ENCODE measurements at regions not wholly inside any gene's neighbourhood (a gene's known extent, or its start where the extent isn't known, plus 50 kb on each side); places are given as distances from the start of the nearest gene placed in this dataset.
"Not testable (repeated sequence)": the region's sequence is repeated elsewhere in the genome, so short reads cannot be mapped to it uniquely, and the experiment has no call there.

DNA sequence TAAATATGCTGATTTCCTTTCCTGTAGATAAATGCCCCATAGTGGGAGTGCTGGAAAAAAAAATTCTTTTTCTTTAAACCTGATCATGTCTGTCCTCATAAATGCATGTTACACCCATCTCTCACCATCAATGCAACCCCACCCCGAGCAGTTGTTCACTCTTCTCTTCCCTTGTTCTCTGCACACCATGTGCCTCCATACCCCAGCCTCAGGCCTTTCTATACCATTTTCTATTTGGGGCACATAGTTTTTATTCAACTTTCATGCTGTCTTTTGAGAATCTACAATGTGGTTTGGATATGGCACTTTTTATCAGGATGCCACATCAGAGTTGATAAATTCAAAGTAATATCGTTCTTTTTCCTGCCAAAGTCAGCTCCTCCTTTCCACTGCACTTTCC, 202.6 kb downstream of the POTED start:
- not testable (repeated sequence) for H3K36me3 Mint-ChIP-seq, H3K9me3 Mint-ChIP-seq, H3K27ac Mint-ChIP-seq, H3K27me3 Mint-ChIP-seq, H3K4me3 Mint-ChIP-seq, H3K4me1 Mint-ChIP-seq

DNA sequence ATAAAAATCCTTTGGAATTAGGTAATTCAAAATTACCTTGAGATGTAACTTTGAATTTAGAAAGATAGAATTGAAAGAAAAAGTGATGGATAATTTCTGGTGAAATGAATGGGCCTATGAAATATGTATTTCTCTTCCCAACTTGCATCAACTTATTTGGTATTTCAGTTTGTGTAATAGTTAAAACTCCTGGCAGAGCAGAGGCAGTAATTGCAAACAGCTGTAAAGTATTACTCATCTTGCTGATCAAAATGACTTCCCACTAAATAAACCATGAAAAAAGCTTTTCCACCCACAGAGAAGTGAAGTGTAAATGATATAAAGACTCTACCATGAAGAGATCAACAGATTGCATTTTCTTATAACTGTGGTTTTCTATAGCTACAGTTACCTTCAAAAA, 201.0 kb downstream of the POTED start:
- H3K4me3 Mint-ChIP-seq, H3K27ac Mint-ChIP-seq, H3K9me3 Mint-ChIP-seq, H3K36me3 Mint-ChIP-seq, H3K27me3 Mint-ChIP-seq, H3K4me1 Mint-ChIP-seq: not testable (repeated sequence)

DNA sequence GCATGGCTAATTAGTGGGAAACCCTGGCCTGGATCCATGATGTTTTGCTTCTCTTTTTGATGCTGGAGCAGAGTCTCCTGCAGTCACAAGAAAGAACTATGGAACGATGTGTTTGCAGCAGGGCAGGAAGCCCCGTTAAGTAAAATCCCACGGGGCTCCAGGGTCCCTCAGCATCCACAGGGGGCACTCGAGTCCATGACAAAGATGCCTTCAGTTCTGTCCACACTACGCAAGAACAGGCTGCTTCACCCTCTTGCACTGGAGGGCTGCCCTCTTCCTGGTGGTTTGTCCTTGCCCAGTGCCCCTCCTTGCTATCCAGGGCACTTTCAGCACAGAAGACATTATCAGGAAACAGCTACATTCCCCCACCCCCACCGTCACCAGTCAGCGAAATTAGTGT, 196.9 kb downstream of the POTED start:
- H3K4me1 Mint-ChIP-seq, H3K4me3 Mint-ChIP-seq, H3K9me3 Mint-ChIP-seq, H3K27ac Mint-ChIP-seq, H3K36me3 Mint-ChIP-seq, H3K27me3 Mint-ChIP-seq: not testable (repeated sequence)

DNA sequence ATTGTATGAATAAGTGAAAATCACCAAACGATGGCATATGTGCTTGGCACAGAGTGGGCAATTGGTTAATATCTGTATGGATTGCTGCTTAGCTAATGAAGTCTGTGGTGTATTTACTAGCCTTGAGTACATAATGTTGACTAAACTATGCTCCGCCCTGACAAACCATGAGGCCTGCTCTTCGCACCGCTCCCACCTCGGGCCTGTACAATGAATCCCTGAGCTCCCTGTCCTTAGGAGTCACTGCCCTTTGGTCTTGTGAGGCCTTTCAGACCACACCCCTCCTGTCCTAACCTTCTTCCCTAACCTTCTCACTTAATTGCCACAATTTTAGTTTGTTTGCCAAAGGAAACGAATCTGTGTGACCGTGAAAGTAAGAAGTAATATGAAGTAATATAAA, 193.2 kb downstream of the POTED start:
- not testable (repeated sequence) for H3K9me3 Mint-ChIP-seq, H3K27ac Mint-ChIP-seq, H3K36me3 Mint-ChIP-seq, H3K27me3 Mint-ChIP-seq, H3K4me1 Mint-ChIP-seq, H3K4me3 Mint-ChIP-seq
